GM12878 (cell line): ENCODE measurements at regions not wholly inside any gene's neighbourhood (a gene's known extent, or its start where the extent isn't known, plus 50 kb on each side); places are given as distances from the start of the nearest gene placed in this dataset.

ENCODE experiments used
- ATAC-seq: fragments of 200-7000 bp; cut with Tn5 transposase; 3 replicates; pipeline ENCODE4 v1.9.1; 2020; ENCODE audit warnings: mild to moderate bottlenecking, moderate library complexity
- BruUV-seq: library from RNA; stranded (reverse); fragments of 400-500 nt; replicated peaks from 2 replicates; lab custom pipeline; 2021; lab: Mats Ljungman, UMichigan
- CTCF ChIA-PET: fragments of 300-600 bp; sonication (Branson Sonifier 250); formaldehyde crosslinking; extraction: SDS; loops from one replicate; lab custom pipeline; 2021; ENCODE audit warnings: inconsistent platforms; lab: Yijun Ruan, JAX
- POLR2A ChIA-PET: fragments of 350-600 bp; formaldehyde crosslinking; extraction: SDS; loops from one replicate; lab custom pipeline; 2021; ENCODE audit warnings: inconsistent platforms; lab: Charles Lee
- RAD21 ChIA-PET: fragments of 300-600 bp; sonication (Branson Sonifier 250); formaldehyde crosslinking; loops from one replicate; lab custom pipeline; 2023; ENCODE audit warnings: antibody characterized with exemption; ENCODE audit not compliant: unreplicated experiment; lab: Charles Lee
- SMC1A ChIA-PET: fragments of 300-600 bp; sonication (Branson Sonifier 250); formaldehyde crosslinking; loops from one replicate; lab custom pipeline; 2023; ENCODE audit not compliant: unreplicated experiment, uncharacterized antibody; lab: Charles Lee
- DNase-seq: peaks from one replicate; pipeline ENCODE4 v3.0.0-alpha.2; 2011; ENCODE audit warnings: low read depth, low spot score
- FAIRE-seq: peaks from 3 replicates; lab custom pipeline; 2011; peaks lifted over from hg19 to GRCh38; lab: Jason Lieb, UNC
- H2AFZ ChIP-seq: 2 replicates; pipeline ENCODE4 v1.6.0; 2011; ENCODE audit warnings: low read depth, low read length, control low read depth; ENCODE audit not compliant: control insufficient read depth
- H3K27ac ChIP-seq: 2 replicates; pipeline ENCODE4 v1.5.1; 2011; ENCODE audit warnings: control low read depth; ENCODE audit not compliant: control insufficient read depth, insufficient read depth
- H3K27me3 ChIP-seq, 2 experiments: replicated peaks in 1 of 2; 2 replicates each; pipeline versions ENCODE4 v1.6.0 to v1.6.1; 2011; ENCODE audit warnings: low read length in 1 of 2; ENCODE audit not compliant: control insufficient read depth in 2 of 2, insufficient read depth in 2 of 2
- H3K36me3 ChIP-seq, 2 experiments: 2 replicates each; pipeline ENCODE4 v1.5.1; 2011; ENCODE audit warnings: low read length in 1 of 2; ENCODE audit not compliant: control insufficient read depth in 2 of 2, insufficient read depth in 2 of 2
- H3K4me1 ChIP-seq: 2 replicates; pipeline ENCODE4 v1.6.1; 2011; ENCODE audit warnings: mild to moderate bottlenecking, low read length, moderate library complexity, mixed read lengths; ENCODE audit not compliant: control insufficient read depth, insufficient read depth
- H3K4me2 ChIP-seq: 2 replicates; pipeline ENCODE4 v1.6.0; 2011; ENCODE audit warnings: control low read depth; ENCODE audit not compliant: control insufficient read depth, insufficient read depth
- H3K4me3 ChIP-seq: fragments of 200-600 bp; sonication (generic); 2 replicates; pipeline ENCODE4 v1.5.1; 2016
- H3K79me2 ChIP-seq: 2 replicates; pipeline ENCODE4 v1.6.0; 2011; ENCODE audit warnings: low read length; ENCODE audit not compliant: control insufficient read depth, insufficient read depth
- H3K9ac ChIP-seq: 2 replicates; pipeline ENCODE4 v1.8.0; 2011; ENCODE audit warnings: low read length, control low read depth, mixed read lengths; ENCODE audit not compliant: control insufficient read depth, insufficient read depth
- H3K9me3 ChIP-seq: replicated peaks from 3 replicates; pipeline ENCODE4 v1.5.1; 2011; ENCODE audit warnings: mild to moderate bottlenecking, low read length; ENCODE audit not compliant: control insufficient read depth, insufficient read depth
- H4K20me1 ChIP-seq: 2 replicates; pipeline ENCODE4 v1.6.0; 2011; ENCODE audit not compliant: control insufficient read depth, insufficient read depth
- CTCF ChIP-seq, 3 experiments: IDR thresholded peaks in 2 of 3; conservative IDR thresholded peaks in 1 of 3; 2 replicates each; pipeline ENCODE4 v1.5.1; 2011; ENCODE audit warnings: low read depth in 3 of 3, low read length in 3 of 3, mild to moderate bottlenecking in 3 of 3, control low read depth in 2 of 3, moderate library complexity in 2 of 3, inconsistent platforms in 1 of 3, mixed read lengths in 1 of 3; ENCODE audit not compliant: control insufficient read depth in 2 of 3, insufficient read depth in 1 of 3; ENCODE audit errors: extremely low read depth in 1 of 3
- DPF2 ChIP-seq: fragments of 450-650 bp; IDR thresholded peaks from 2 replicates; pipeline ENCODE4 v1.6.1; 2017; ENCODE audit warnings: mild to moderate bottlenecking
- EED ChIP-seq: sonication (generic); IDR thresholded peaks from 2 replicates; pipeline ENCODE4 v1.6.1; 2016; ENCODE audit warnings: antibody characterized with exemption, low read depth
- KAT2A ChIP-seq: conservative IDR thresholded peaks from 2 replicates; pipeline ENCODE4 v1.6.1; 2011; ENCODE audit warnings: low read depth, low read length; ENCODE audit not compliant: control insufficient read depth
- KLF5 ChIP-seq: fragments of 450-650 bp; IDR thresholded peaks from 2 replicates; pipeline ENCODE4 v1.6.1; 2014; ENCODE audit warnings: mild to moderate bottlenecking; ENCODE audit not compliant: partially characterized antibody
- NFXL1 ChIP-seq: fragments of 450-650 bp; IDR thresholded peaks from 2 replicates; pipeline ENCODE4 v1.6.1; 2017; ENCODE audit warnings: antibody characterized with exemption, mild to moderate bottlenecking, borderline replicate concordance
- NFYA ChIP-seq: IDR thresholded peaks from 2 replicates; pipeline ENCODE4 v1.6.1; 2011; ENCODE audit warnings: low read depth, mild to moderate bottlenecking, low read length, improper control_type of control experiment, borderline replicate concordance
- PML ChIP-seq: IDR thresholded peaks from 2 replicates; pipeline ENCODE4 v1.6.1; 2012; ENCODE audit warnings: low read length, inconsistent platforms
- RAD21 ChIP-seq: IDR thresholded peaks from 2 replicates; pipeline ENCODE4 v1.6.1; 2011; ENCODE audit warnings: mild to moderate bottlenecking, low read depth, low read length, moderate library complexity; ENCODE audit not compliant: insufficient read depth
- RAD51 ChIP-seq: fragments of 450-650 bp; IDR thresholded peaks from 2 replicates; pipeline ENCODE4 v1.6.1; 2016; ENCODE audit warnings: moderate library complexity, mild to moderate bottlenecking, inconsistent platforms
- SIX5 ChIP-seq: IDR thresholded peaks from 2 replicates; pipeline ENCODE4 v1.6.1; 2011; ENCODE audit warnings: mild to moderate bottlenecking, low read depth, low read length, moderate library complexity; ENCODE audit not compliant: severe bottlenecking
- SUPT20H ChIP-seq: IDR thresholded peaks from 2 replicates; pipeline ENCODE4 v1.6.1; 2011; ENCODE audit warnings: low read depth, mild to moderate bottlenecking, low read length, moderate library complexity, borderline replicate concordance; ENCODE audit not compliant: control insufficient read depth
- WGBS: methylation state at CpG from one replicate; pipeline ENCODE4 v1.1.6; 2016; ENCODE audit warnings: low lambda C conversion rate; ENCODE audit not compliant: insufficient replicate concordance, insufficient coverage; ENCODE audit errors: missing lambda C conversion rate; 5-methylcytosine and 5-hydroxymethylcytosine counted together
- in situ Hi-C: fragments of 300-500 bp; cut with MboI; formaldehyde crosslinking; loops from 9 replicates; pipeline ENCODE4 v1.14.3; 2018; ENCODE audit warnings: mixed read lengths
- intact Hi-C: fragments of 100-400 bp; cut with micrococcal nuclease; formaldehyde crosslinking; loops from one replicate; pipeline ENCODE4 v1.14.2; 2022; ENCODE audit not compliant: unreplicated experiment
- TF ChIP-seq, protein P1 (sequence below): IDR thresholded peaks from 2 replicates; pipeline ENCODE4 v1.6.1; 2011; ENCODE audit warnings: borderline replicate concordance, low read depth, mild to moderate bottlenecking, moderate library complexity, low read length; ENCODE audit not compliant: insufficient read depth, poor library complexity, severe bottlenecking
- TF ChIP-seq, protein P2 (sequence below): fragments of 450-650 bp; IDR thresholded peaks from 2 replicates; pipeline ENCODE4 v1.6.1; 2016; ENCODE audit warnings: mild to moderate bottlenecking, moderate library complexity, borderline replicate concordance
- TF ChIP-seq, protein P3 (sequence below): fragments of 450-650 bp; IDR thresholded peaks from 2 replicates; pipeline ENCODE4 v1.6.1; 2014; ENCODE audit warnings: mild to moderate bottlenecking

GRCh38 chr22:27564806-27565205 lies 236.8 kb downstream of the MN1 start:
- H3K4me1 ChIP-seq = no peaks in the 10 kb centered on the region
- CTCF ChIA-PET = no interaction called here
- TF ChIP-seq, protein P1, sequence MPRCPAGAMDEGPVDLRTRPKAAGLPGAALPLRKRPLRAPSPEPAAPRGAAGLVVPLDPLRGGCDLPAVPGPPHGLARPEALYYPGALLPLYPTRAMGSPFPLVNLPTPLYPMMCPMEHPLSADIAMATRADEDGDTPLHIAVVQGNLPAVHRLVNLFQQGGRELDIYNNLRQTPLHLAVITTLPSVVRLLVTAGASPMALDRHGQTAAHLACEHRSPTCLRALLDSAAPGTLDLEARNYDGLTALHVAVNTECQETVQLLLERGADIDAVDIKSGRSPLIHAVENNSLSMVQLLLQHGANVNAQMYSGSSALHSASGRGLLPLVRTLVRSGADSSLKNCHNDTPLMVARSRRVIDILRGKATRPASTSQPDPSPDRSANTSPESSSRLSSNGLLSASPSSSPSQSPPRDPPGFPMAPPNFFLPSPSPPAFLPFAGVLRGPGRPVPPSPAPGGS = no peak
- no peak for TF ChIP-seq SIX5
- TF ChIP-seq KAT2A = no peak
- no peak for TF ChIP-seq PML
- no peak for TF ChIP-seq NFXL1
- no peak for TF ChIP-seq EED
- no peak for TF ChIP-seq RAD51
- TF ChIP-seq RAD21 = no peak
- TF ChIP-seq, protein P2, sequence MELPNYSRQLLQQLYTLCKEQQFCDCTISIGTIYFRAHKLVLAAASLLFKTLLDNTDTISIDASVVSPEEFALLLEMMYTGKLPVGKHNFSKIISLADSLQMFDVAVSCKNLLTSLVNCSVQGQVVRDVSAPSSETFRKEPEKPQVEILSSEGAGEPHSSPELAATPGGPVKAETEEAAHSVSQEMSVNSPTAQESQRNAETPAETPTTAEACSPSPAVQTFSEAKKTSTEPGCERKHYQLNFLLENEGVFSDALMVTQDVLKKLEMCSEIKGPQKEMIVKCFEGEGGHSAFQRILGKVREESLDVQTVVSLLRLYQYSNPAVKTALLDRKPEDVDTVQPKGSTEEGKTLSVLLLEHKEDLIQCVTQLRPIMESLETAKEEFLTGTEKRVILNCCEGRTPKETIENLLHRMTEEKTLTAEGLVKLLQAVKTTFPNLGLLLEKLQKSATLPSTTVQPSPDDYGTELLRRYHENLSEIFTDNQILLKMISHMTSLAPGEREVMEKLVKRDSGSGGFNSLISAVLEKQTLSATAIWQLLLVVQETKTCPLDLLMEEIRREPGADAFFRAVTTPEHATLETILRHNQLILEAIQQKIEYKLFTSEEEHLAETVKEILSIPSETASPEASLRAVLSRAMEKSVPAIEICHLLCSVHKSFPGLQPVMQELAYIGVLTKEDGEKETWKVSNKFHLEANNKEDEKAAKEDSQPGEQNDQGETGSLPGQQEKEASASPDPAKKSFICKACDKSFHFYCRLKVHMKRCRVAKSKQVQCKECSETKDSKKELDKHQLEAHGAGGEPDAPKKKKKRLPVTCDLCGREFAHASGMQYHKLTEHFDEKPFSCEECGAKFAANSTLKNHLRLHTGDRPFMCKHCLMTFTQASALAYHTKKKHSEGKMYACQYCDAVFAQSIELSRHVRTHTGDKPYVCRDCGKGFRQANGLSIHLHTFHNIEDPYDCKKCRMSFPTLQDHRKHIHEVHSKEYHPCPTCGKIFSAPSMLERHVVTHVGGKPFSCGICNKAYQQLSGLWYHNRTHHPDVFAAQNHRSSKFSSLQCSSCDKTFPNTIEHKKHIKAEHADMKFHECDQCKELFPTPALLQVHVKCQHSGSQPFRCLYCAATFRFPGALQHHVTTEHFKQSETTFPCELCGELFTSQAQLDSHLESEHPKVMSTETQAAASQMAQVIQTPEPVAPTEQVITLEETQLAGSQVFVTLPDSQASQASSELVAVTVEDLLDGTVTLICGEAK = no peak
- TF ChIP-seq, protein P3, sequence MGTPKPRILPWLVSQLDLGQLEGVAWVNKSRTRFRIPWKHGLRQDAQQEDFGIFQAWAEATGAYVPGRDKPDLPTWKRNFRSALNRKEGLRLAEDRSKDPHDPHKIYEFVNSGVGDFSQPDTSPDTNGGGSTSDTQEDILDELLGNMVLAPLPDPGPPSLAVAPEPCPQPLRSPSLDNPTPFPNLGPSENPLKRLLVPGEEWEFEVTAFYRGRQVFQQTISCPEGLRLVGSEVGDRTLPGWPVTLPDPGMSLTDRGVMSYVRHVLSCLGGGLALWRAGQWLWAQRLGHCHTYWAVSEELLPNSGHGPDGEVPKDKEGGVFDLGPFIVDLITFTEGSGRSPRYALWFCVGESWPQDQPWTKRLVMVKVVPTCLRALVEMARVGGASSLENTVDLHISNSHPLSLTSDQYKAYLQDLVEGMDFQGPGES = no peak
- no peak for TF ChIP-seq CTCF (IDR thresholded peaks at IDR 0.05 in 2 of 3, conservative IDR thresholded peaks at IDR 0.05 in 1 of 3; ENCODE audit: control insufficient read depth in 2 of 3, extremely low read depth in 1 of 3, insufficient read depth in 1 of 3, low read depth in 3 of 3, low read length in 3 of 3)
- no peak for TF ChIP-seq NFYA
- TF ChIP-seq SUPT20H = no peak
- no peak for TF ChIP-seq KLF5
- no peak for TF ChIP-seq DPF2

More at GRCh38 chr22:27564806-27565205, 236.8 kb downstream of the MN1 start:
- Histone ChIP-seq H4K20me1 (no peaks in the 10 kb centered on the region), H3K27me3 (no peaks in the 10 kb centered on the region; a peak in 1 of 4 replicates), H3K9me3 (no peaks in the 10 kb centered on the region), H2AFZ (no peak overlapping the region), H3K36me3 (no peaks in the 10 kb centered on the region), H3K4me2 (no peak overlapping the region), H3K9ac (no peak overlapping the region), H3K27ac (no peak overlapping the region), H3K4me3 (no peak overlapping the region), H3K79me2 (no peaks in the 10 kb centered on the region)
- FAIRE-seq (no peak), ATAC-seq (no peak), DNase-seq (no peak)
- ChIA-PET RAD21 (no interaction called here), POLR2A (no interaction called here), SMC1A (no interaction called here)
- BruUV-seq = no TSS peak
- 25% methylated on average over 2 of the region's 2 CpGs for WGBS
- in situ Hi-C loops = no loop called here
- intact Hi-C loops = no loop called here
